Endodermal cell (in vitro differentiated cells): ENCODE measurements at regions not wholly inside any gene's neighbourhood (a gene's known extent, or its start where the extent isn't known, plus 50 kb on each side); places are given as distances from the start of the nearest gene placed in this dataset.
"Not testable (repeated sequence)": the region's sequence is repeated elsewhere in the genome, so short reads cannot be mapped to it uniquely, and the experiment has no call there.

Source experiments
- DNase-seq: peaks from one replicate; pipeline ENCODE4 v3.0.0-alpha.2; 2017
- H3K27ac ChIP-seq: 2 replicates; pipeline ENCODE4 v1.5.1; 2013; ENCODE audit warnings: mild to moderate bottlenecking, low read depth, low read length, moderate library complexity
- H3K27me3 ChIP-seq: 2 replicates; pipeline ENCODE4 v1.6.1; 2013; ENCODE audit warnings: mild to moderate bottlenecking, low read length, moderate library complexity; ENCODE audit not compliant: insufficient read depth, control insufficient read depth, poor library complexity, severe bottlenecking
- H3K36me3 ChIP-seq: 2 replicates; pipeline ENCODE4 v1.7.0; 2013; ENCODE audit warnings: mild to moderate bottlenecking, low read length, moderate library complexity; ENCODE audit not compliant: control insufficient read depth, insufficient read depth
- H3K4me1 ChIP-seq: one replicate; pipeline ENCODE4 v1.7.0; 2013; ENCODE audit warnings: low read length; ENCODE audit not compliant: control insufficient read depth, insufficient read depth
- H3K4me3 ChIP-seq: 2 replicates; pipeline ENCODE4 v1.5.1; 2013; ENCODE audit warnings: mild to moderate bottlenecking, low read length, moderate library complexity
- H3K9ac ChIP-seq: 2 replicates; pipeline ENCODE4 v1.6.1; 2013; ENCODE audit warnings: mild to moderate bottlenecking, low read length, moderate library complexity; ENCODE audit not compliant: poor library complexity, severe bottlenecking; ENCODE audit errors: extremely low read depth
- H3K9me3 ChIP-seq: 2 replicates; pipeline ENCODE4 v1.6.1; 2013; ENCODE audit warnings: mild to moderate bottlenecking, low read length, moderate library complexity; ENCODE audit not compliant: control insufficient read depth
- H3K27ac Mint-ChIP-seq: 2 replicates; pipeline ENCODE4 v1.8.0; 2020; ENCODE audit warnings: mixed read lengths
- H3K27me3 Mint-ChIP-seq: 2 replicates; pipeline ENCODE4 v1.8.0; 2021; ENCODE audit warnings: mild to moderate bottlenecking, mixed read lengths; ENCODE audit not compliant: insufficient read depth
- H3K36me3 Mint-ChIP-seq: 2 replicates; pipeline ENCODE4 v1.8.0; 2020; ENCODE audit warnings: low read depth, mixed read lengths
- H3K4me1 Mint-ChIP-seq: 2 replicates; pipeline ENCODE4 v1.8.0; 2020; ENCODE audit warnings: mixed read lengths
- H3K4me3 Mint-ChIP-seq: 2 replicates; pipeline ENCODE4 v1.8.0; 2020; ENCODE audit warnings: mild to moderate bottlenecking, moderate library complexity, mixed read lengths
- H3K9me3 Mint-ChIP-seq: 2 replicates; pipeline ENCODE4 v1.8.0; 2020; ENCODE audit warnings: mild to moderate bottlenecking, mixed read lengths
- WGBS, 2 experiments: methylation state at CpG; one replicate each; pipeline versions ENCODE4 v1.1.5 to v1.1.7; 2013; ENCODE audit warnings: missing lambda C conversion rate in 2 of 2, mixed read lengths in 1 of 2; ENCODE audit not compliant: insufficient coverage in 1 of 2, insufficient read length in 1 of 2; 5-methylcytosine and 5-hydroxymethylcytosine counted together
- TF ChIP-seq, protein P1 (sequence below): fragments of 200-600 bp; sonication (generic); conservative IDR thresholded peaks from 2 replicates; pipeline ENCODE4 v1.5.0; 2021; ENCODE audit warnings: antibody characterized with exemption, mild to moderate bottlenecking

DNA sequence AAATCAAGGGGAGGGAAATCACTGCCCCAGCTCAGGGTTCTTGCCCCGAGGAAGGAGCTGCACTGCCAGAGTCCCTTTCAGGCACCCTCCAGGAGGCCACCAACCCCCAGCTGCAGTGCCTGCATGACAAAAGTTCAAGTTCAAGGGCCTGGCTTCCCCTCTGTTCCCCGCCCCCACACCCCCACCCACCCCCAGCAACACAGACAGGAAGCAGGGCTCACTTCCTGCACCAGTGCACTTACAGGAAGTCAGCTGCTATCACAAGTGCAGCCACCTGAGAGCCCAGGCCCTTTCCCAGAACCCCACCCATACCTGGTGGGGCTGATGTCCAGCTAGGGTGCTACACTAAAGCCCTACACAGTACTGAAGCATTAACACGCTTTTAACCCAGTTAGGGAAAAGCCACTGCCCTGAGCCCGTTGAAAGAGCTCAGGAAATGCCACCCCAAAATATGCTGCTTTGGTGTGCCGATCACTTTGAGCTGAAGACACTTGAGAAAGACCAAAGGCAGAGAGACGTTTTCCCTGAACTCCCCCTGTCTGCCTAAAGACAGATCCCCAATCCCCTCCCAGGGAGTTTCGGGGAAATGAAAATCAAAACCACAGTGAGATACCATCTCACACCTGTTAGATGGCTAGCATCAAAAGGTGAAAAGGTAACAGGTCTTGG, 109.9 kb upstream of the CAB39 start:
- Mint-ChIP-seq H3K27ac (no peak overlapping the region), H3K9me3 (no peaks in the 10 kb centered on the region), H3K4me3 (no peak overlapping the region), H3K36me3 (no peaks in the 10 kb centered on the region), H3K27me3 (peaks cover 8% of the 10 kb centered on the region), H3K4me1 (no peaks in the 10 kb centered on the region)
- TF ChIP-seq, protein P1, sequence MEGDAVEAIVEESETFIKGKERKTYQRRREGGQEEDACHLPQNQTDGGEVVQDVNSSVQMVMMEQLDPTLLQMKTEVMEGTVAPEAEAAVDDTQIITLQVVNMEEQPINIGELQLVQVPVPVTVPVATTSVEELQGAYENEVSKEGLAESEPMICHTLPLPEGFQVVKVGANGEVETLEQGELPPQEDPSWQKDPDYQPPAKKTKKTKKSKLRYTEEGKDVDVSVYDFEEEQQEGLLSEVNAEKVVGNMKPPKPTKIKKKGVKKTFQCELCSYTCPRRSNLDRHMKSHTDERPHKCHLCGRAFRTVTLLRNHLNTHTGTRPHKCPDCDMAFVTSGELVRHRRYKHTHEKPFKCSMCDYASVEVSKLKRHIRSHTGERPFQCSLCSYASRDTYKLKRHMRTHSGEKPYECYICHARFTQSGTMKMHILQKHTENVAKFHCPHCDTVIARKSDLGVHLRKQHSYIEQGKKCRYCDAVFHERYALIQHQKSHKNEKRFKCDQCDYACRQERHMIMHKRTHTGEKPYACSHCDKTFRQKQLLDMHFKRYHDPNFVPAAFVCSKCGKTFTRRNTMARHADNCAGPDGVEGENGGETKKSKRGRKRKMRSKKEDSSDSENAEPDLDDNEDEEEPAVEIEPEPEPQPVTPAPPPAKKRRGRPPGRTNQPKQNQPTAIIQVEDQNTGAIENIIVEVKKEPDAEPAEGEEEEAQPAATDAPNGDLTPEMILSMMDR: no peak
- H3K9me3 ChIP-seq: no peaks in the 10 kb centered on the region
- no peak overlapping the region for H3K9ac ChIP-seq
- H3K27me3 ChIP-seq: no peaks in the 10 kb centered on the region
- no peak overlapping the region for H3K27ac ChIP-seq
- no peak overlapping the region for H3K4me3 ChIP-seq
- WGBS, 2 experiments: 81 to 93% methylated on average over 5 to 7 of the region's 7 CpGs
- H3K36me3 ChIP-seq: no peaks in the 10 kb centered on the region
- no peak for DNase-seq
- no peaks in the 10 kb centered on the region for H3K4me1 ChIP-seq

DNA sequence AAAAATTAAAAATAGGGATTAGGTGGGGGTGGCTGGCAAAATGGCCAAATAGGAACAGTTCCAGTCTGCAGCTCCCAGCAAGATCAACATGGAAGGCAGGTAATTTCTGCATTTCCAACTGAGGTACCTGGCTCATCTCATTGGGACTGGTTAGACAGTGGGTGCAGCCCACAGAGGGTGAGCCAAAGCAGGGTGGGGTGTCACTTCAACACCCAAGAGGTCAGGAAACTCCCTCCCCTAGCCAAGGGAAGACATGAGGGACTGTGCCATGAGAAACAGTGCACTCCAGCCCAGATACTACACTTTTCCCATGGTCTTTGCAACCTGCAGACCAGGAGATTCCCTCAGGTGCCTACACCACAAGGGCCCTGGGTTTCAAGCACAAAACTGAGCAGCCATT, 109.3 kb upstream of the CAB39 start:
- not testable (repeated sequence) for H3K9me3 ChIP-seq, H3K9me3 Mint-ChIP-seq, H3K36me3 Mint-ChIP-seq, H3K4me1 Mint-ChIP-seq, DNase-seq, H3K27ac Mint-ChIP-seq, H3K36me3 ChIP-seq, H3K27me3 ChIP-seq, H3K27me3 Mint-ChIP-seq, H3K4me3 Mint-ChIP-seq, H3K4me1 ChIP-seq, H3K9ac ChIP-seq, H3K4me3 ChIP-seq, H3K27ac ChIP-seq

DNA sequence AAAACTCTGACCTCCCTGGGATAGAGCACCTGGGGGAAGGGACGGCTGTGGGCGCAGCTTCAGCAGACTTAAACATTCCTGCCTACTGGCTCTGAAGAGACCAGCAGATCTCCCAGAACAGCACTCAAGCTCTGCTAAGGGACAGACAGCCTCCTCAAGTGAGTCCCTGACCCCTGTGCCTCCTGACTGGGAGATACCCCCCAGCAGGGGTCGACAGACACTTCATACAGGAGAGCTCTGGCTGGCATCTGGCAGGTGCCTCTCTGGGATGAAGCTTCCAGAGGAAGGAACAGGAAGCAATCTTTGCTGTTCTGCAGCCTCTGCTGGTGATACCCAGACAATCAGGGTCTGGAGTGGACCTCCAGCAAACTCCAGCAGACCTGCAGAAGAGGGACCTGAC, 108.5 kb upstream of the CAB39 start:
- not testable (repeated sequence) for H3K36me3 ChIP-seq, H3K27me3 ChIP-seq, H3K4me3 ChIP-seq, H3K27ac ChIP-seq, H3K27ac Mint-ChIP-seq, H3K9me3 ChIP-seq, H3K36me3 Mint-ChIP-seq, DNase-seq, H3K9me3 Mint-ChIP-seq, H3K4me1 ChIP-seq, H3K9ac ChIP-seq, H3K4me1 Mint-ChIP-seq, H3K27me3 Mint-ChIP-seq, H3K4me3 Mint-ChIP-seq
- WGBS, 2 experiments: 84 to 92% methylated on average over 3 of the region's 3 CpGs

GRCh38 chr2:230614040-230614439, 98.6 kb upstream of the CAB39 start:
- no peaks in the 10 kb centered on the region for H3K9me3 Mint-ChIP-seq
- no peak overlapping the region for H3K4me3 ChIP-seq
- H3K9me3 ChIP-seq: no peaks in the 10 kb centered on the region
- no peaks in the 10 kb centered on the region for H3K4me1 ChIP-seq
- DNase-seq: no peak
- 97 to 100% methylated on average over 3 to 7 of the region's 7 CpGs for WGBS, 2 experiments
- H3K4me1 Mint-ChIP-seq: no peaks in the 10 kb centered on the region
- no peak overlapping the region for H3K4me3 Mint-ChIP-seq
- no peaks in the 10 kb centered on the region for H3K36me3 Mint-ChIP-seq
- H3K9ac ChIP-seq: no peak overlapping the region
- no peaks in the 10 kb centered on the region for H3K27me3 ChIP-seq
- H3K27me3 Mint-ChIP-seq: no peaks in the 10 kb centered on the region
- H3K36me3 ChIP-seq: no peaks in the 10 kb centered on the region
- TF ChIP-seq, protein P1: no peak
- no peak overlapping the region for H3K27ac Mint-ChIP-seq
- no peak overlapping the region for H3K27ac ChIP-seq
